HG02885 (cell line): ENCODE measurements at regions not wholly inside any gene's neighbourhood (a gene's known extent, or its start where the extent isn't known, plus 50 kb on each side); places are given as distances from the start of the nearest gene placed in this dataset.
"Not testable (repeated sequence)": the region's sequence is repeated elsewhere in the genome, so short reads cannot be mapped to it uniquely, and the experiment has no call there.

ENCODE experiments used
- ATAC-seq: cut with Tn5 transposase; IDR thresholded peaks from one replicate; pipeline ENCODE4 v1.9.1; 2021; ENCODE audit warnings: mild to moderate bottlenecking; ENCODE audit not compliant: unreplicated experiment, poor library complexity

DNA sequence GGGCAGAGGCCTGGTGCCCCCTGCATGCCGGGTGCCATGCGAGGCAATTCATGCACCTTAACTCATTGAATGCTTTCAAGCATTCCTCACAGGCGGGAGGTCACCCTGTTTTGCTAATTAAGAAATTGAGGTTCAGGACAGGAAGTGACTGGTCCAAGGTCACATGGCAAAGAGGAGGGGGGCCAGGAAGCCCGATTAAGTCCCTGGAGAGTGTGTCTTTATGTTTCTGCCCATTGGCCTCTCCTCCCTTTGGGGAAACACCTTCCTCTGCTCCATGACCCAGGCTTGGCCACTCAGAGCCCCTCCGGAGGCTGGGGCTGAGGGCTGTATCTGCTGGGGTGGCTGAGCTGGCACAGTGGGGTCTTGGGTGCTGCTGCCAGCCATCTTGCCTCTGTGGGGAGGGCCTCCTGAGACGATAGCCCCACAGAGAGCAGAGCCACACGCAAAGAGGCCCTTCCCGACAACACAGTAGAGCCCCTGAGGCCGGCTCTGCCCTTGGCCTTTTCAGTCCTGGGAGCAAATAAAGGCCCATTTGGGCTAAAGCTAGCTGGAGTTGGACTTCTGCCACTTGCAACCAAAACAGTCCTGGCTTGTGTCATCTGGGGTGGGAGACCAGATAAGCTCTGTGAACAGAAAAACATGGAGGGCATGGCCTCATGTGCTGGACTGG lies 90.8 kb upstream of the NEURL1B start:
- ATAC-seq: no peak

DNA sequence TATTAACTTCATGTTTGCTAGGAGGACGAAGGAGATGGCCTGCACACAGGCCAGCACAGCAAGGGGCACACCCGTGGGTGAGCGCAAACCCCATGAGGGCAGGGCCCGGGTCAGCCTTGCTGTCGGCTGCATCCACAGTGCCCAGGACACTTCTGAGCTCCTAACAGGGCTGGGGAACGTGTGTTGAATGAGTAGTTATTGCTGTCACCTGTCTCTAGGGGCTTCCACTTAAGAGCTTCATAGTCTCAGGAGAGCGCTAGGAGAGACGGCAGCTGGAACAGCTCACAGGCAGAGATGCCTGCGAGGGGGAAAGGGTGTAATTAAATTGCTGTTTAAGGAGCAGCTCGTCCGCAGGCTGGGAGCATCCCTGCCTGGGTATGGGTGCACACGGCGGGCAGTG lies 91.4 kb upstream of the NEURL1B start:
- ATAC-seq: no peak

DNA sequence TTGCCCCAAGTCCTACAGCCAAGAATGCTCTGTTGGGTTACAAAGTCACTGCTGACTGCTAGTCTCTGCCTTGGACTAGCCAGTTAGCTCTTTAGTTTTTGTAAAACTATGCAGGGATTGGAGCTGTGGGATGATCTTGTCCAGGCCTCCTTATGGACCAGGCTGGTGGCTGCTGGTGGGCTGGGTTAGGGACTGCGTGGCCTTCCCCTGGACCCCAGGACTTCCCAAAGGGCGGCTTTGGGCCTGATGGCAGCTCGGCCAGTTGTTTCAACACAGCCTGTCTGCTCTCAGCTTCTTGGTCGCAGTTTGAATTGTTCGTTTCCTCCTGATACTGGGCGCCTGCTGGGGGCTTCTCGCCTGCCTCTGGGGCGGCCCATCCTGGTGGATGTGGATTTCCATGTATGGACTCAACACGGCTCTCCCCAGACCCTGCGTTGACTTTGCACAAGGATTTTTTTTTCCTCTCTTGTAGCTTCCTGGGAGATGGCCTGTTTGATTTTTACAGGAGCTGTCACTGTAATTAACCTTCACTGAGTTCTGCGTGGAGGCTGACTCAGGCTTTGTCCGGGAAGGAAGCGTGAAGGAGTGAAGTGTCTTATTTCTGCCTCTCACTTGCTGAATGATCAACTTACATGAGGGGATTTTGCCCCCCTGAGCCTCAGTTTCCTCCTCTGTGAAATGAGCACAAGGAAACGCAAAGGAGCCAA lies 91.9 kb upstream of the NEURL1B start:
- ATAC-seq: no peak

DNA sequence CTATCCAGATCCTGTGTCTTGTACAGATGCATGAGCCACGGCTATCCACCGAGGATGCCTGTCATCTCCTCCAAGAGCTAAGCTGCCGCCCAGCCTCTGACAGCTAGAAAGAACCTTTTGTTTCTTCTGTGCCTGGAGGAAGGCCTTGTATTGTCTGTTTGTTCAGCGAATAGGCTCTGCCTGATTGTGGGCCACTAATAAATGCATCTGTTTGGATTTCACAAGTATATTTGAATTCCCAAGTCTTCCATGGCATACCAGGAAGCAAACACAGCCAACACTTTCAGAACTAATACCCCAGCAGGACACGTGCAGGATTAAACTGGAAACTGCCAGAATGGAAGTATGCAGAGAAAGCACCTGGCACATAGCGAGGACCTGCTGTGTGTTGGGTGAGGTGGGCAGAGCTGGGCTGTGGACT lies 92.7 kb upstream of the NEURL1B start:
- no peak for ATAC-seq

DNA sequence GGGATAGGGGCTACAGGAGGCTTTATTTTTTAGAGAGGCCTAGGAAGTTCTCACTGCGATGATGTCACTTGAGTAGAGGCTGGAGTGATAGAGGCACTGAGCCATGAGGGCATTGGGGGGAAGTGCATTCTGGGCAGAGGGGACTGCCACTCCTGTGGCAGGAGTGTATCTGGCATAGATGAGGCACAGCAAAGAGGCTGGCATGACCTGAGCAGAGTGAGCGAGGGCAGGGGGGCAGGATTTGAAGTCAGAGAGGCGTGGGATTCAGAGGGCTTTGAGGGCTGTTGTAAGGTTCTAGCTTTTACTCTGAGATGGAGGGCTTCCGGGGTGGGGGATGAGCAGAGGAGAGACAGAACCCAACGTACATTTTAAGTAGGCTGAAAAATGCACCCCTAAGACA lies 91.9 kb upstream of the SH3PXD2B start:
- ATAC-seq: no peak

DNA sequence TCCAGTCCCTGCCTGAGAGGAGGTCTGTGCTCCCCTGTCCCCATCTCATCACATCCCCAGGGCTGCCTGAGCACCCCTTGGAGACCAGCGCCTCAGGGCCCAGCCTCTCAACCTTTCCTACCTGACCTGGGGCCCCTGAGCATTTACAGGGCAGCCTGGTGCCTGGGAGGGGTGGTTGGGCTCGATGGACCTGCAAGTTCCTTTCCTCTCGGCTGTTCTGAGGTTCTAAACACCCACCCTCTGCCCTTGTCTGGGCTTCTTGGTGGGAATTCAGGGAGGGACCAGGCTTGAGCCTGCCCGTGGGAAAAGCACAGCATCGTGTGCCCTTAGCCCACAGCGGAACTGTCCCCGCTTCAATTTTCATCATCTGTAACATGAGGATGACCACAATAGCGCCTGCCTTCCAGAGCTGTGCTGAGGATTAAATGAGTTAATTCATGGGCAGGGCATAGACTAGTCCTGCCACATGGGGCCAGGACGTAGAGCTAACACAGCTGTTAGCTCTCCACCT lies 91.0 kb upstream of the SH3PXD2B start:
- ATAC-seq: no peak

DNA sequence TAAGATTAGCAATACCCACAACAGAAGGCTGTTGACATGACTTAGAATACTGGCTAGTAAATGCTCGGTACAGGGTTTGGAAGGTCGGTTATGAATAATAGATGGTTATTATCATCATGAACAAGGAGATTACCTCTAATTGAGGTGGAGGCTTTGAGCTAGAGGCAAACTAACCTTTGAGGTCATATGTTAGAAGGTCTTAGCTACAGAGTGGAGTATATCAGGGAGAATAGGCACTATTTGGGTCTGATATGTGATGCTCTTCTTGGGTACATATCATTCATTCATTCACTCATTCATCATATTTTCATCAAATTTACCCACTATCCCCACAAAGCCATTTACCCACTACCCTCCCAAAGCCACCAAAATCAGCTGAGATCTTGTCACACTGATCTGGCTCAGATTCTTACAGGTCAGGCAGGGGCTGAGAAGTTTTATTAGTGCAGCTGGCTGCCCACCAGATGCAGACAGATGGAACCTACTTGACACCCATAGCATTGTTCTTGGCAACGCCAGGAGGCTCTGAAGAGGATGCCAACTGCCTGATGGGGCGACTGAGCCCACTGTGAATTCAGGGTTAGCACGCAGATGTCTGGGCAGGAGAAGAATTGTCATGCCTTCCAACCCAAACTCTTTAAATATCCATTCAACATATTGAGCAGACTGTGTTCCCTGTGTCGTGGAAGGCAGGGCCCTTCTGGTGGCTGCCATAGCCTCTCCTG lies 90.2 kb upstream of the SH3PXD2B start:
- no peak for ATAC-seq

DNA sequence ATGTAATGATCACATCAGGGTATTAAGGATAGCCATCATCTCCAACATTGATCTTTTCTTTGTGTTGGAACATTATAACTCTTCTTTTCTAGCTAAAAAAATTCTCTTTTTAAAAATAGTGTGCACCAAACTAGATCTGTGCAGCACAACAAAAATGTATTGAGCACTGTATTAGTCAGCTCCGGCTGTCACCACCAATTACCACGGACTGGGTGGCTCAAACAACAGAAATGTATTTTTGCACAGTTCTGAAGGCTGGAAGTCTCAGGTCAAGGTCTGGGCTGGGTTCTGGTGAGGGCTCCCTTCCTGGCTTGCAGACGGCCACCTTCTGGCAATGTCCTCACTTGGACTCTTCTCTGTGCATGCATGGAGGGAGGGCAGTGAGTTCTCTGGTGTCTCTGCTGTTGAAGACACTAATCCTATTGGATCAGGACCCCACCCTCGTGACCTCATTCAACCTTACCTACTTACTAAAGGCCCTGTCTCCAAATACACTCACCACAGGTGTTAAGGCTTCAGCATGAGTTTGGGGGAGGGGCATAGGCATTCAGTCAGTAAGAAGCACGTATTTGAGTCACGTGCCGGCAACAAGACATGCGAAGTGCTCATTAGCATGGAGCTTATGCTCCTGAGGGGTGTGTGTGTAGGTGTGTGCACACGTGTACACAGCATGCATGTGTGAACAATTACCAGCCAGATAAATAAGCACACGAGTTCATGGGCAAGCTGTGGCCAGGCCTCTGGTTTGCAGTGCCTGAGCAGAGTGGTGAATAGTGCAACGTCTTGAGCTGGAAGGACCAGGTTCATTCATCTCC lies 89.4 kb upstream of the SH3PXD2B start:
- no peak for ATAC-seq

DNA sequence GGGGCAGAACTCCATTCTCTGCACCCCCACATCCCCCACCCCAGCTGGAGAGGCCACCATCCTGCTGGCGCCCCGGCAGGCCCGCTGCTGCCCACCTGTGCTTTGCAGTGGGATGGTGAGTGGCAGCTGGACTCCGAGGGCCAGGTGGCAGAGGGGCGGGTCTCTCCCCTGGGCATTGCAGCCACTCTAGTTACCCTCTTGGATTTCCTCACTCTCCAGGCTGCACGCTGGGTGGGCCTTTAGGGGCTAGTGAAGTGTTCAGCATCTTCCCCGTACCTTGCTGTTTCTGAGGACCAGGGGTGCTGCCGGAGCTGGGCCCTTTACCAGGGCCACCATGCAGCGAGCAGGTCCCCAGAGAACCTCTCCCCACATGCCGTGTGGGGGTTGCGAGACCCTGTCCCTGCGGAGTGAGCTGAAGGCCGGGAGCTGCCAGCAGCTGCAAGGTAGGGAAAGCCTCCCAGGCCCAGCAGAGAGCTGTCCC lies 88.4 kb upstream of the SH3PXD2B start:
- no peak for ATAC-seq

DNA sequence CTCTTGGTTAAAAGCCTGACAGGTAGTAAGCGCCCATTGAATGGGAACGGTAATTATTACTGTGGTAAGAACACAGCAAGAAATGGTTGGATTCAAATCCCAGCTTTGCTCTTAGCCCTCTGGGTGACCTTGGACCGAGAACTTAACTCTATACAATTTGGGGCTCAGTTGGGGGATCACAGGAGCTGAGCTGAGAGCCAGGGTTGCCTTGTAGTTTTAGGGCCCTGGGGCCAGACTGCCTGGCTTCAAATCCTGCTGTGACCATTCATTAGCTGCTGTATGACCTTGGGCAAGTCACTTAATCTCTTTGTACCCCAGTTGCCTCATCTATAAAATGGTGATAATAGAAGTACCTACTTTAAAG lies 87.4 kb upstream of the SH3PXD2B start:
- ATAC-seq: no peak

DNA sequence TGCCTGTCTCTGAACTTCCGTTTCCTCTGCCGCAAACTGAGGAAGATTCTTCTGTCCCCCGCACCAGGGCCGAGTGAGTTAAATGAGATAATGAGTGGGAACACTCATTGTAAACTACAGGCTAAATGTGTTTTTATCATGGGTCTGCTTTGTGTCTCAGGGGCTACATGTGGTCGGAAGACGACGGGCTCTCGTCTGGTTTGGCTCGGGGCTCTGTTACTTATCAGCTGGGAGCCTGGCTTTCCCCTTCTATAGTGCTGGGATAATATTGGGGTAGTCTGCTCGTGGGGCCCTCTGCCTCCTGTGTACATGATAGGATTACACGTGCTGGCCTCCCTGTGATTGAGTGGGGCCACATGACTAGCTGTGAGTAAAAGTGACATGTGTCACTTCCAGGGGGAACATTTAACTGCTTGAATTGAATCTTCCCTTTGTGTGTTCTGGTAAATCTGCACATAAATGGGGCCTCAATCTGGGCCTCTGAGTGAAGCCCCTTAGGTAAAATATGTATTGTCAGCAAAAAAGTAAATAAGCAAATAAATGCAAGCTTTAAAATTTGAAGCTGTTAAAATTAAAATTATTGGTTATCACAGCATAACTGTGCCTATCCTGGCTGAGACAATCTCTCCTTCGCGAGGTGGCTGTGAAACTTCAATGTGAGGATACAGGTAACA lies 86.9 kb upstream of the SH3PXD2B start:
- ATAC-seq: no peak

DNA sequence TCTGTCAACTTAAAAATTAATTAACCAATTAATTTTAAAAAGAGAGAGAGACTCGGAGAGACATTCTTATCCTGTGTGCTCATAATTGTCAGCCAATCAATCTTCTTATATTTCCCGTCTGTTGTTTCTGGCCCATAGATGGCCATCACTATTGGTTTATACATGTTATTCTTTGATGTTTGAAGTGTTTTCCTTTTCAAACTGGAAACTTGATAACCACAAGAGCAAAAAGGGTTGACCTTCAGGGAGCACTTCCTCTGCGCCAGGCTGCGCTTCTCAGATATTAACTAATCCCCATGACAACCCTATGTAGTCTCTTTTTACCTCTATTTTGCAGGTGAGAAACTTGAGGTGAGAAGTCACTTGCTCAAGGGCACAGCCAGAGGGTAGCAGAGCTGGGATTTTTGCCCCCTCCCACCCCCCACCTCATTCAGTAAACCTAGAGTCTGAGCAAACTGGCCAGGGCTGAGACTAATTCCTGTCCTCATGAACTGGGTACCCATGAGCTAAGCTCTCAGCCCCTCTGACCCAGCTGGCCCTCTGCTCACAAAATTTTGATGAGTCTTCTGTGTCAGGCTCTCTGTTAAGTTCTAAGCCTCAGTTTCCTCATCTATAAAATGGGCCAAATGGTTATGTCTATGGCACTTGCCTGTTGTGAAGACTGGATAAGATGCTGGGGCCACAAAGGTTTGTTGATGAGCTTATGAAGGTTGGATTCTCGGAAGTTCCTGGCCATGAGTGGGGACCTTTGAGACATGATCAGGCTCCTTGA lies 86.0 kb upstream of the SH3PXD2B start:
- no peak for ATAC-seq

DNA sequence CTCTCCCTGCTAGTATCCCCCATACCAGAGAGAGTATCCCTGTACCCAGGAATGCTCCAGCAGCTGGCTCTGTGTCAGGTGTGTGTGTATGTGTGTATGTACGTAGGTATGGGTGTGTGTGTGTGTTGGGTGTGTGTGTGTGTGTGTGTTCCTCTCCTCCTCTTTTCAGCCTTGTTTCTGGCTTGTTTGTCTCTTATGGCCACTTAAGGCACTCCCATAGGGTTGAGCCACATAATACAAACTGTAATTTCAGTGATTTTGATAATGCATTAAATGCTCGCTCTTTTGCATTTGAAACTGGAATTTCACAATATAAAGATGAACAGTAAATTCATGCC lies 80.8 kb upstream of the SH3PXD2B start:
- ATAC-seq: no peak

DNA sequence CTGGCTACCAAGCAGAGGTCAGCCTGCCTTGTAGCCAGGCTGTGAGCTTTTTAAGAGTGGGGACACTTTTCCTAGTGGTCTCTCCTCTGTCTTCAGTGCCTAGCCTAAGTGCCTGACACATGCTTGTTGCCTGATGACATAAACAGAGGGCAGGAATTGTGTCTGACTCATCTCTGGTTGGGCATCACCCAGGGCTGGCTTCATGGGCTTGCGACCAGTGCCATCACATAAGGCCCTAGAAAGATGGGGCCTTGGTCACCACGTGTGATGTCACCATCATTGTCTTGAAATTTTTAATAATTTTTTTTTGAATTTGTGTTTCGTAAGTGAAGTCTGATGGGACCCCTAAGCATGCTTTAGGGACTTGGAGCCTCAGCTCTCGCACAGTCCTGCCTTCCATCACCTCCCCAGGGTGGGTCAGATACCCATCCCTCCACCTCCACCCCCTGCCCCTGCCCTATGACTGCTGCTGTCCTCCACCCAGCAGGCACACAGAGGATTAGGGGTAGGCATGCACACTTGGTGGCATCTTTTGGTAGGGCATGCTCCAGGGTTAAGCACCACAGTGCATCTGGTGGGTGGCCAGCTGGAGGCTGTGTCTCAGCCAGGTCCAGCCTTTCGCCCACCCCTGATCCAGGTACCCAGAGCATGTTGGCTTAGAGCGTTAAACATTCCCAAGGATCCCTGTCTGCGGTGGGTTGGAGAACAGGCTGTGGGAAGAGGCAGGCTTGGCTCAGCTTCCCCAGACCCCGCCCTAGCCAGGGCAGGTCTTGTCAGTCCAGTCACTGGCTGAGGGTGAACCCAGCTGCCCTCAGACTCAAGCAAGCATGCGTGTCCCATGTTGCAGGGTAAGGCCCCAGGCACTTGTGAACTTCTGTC lies 80.1 kb upstream of the SH3PXD2B start:
- no peak for ATAC-seq

DNA sequence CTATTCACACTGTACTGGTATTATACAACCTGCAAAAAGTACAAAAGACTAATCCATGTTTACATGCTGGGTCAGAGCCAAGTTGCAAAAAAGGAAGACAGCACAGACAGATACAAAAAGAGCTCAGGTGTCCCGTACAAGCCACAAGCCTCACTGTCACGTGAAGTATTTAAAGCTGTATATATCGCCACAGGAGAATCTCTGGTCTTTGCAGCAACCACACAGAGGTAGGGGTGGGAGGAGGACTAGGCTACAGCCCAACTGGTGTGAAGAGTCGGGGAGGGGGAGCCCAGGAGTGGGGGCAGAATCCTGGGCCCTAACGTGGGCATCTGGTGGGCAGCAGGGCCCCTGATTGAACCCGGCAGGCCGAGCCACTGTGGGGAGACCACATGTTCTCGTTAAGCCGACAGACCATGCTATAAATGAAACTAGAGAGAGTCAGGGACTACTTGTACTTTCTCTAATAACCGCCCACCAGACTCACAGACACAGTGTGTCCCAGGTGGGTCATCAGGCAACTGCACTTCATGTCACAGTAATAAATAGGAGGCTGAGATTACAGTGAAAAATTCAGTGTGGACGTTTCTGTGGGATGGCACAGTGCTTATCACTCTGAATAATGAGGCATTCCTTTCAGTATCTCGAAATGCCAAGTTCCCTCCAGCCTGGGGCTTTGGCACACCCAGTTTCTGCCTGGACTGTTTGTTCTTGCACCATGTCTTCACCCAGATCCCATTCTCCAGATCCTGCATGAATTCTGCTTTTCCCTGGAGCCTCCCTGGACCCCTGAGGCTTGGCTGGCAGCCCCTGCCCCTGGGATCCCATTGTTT lies 79.3 kb upstream of the SH3PXD2B start:
- peak; percentile 65 for ATAC-seq

DNA sequence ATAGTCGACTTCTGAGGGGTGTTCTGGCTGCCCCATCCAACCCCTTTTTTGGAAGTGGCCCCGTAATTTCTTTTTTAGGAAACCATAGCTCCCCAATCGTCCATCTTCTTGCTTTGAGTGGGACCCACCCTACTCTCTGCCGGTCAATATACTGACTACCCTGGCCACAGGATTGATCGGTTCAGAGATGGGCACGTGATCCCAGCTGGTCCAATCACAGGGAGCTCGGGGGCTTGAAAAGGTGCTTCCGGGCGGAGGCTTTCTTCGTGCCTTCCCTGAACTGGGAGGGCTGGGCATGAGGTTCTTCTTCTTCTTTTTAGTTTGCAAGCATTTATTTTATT lies 78.7 kb upstream of the SH3PXD2B start:
- ATAC-seq: no peak

DNA sequence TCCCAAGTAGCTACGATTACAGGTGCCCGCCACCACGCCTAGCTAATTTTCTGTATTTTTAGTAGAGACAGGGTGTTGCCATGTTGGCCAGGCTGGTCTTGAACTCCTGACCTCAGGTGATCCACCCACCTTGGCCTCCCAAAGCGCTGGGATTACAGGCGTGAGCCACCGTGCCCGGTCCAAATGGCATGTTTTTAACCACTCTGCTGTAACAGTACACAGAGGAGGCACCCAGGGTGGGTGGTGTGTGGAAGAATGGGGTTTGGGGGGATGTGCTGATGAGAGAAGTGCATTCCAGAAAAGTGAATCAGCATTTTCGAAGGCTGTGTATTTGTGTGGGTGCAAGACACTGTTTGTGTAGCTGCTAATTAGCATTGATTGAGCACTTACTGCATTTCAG lies 78.1 kb upstream of the SH3PXD2B start:
- ATAC-seq: not testable (repeated sequence)

DNA sequence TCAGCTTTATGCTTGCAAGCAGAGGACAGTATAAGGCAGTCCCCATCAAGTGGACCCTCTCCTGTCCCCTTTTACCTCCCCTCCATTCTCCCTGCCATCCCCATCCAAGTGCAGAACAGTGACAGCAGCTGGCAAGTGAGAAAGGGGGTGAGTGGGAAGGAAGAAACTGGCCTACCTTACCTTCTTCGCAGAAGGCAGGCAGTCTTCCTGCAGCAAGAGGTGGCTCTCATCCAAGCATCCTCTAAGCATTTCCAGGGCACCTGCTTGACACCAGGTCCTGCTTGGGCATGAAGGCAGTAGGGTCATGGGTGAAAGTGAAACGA lies 77.3 kb upstream of the SH3PXD2B start:
- ATAC-seq: no peak
